ENCODE measurements at regions not wholly inside any gene's neighbourhood (a gene's known extent, or its start where the extent isn't known, plus 50 kb on each side); places are given as distances from the start of the nearest gene placed in this dataset.

DNA sequence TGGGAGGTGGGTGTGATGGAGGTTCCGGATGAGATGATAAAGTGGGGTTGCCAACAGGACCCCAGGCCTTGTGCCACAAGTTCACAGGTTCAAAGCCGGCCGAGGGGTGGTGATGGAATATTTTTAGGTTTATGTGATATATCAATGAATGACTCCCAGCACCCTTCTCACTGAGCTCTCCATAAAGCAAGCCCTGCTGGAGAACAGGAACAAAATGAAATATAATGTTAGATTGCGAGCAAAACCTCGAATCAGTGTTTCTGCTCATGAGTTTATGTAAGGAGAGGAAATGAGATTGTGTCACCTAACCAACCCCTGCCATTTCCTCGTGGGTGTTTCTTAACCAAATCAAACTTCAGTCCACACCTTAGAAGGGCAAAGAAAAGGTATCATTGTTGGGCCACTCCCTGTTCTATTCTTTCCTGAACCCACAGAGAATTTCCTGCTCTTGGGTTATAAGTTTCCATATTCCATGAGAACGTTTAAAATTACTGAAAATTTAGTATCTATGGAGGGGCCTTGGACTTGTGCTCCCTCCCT, 192.2 kb upstream of the EXOC2 start:
- TF ChIP-seq CTCF (IDR thresholded peaks at IDR 0.05; ENCODE audit: low read length) (no peak), EZH2phosphoT487 (IDR thresholded peaks at IDR 0.05; ENCODE audit: low read length) (no peak), EZH2 (optimal IDR thresholded peaks at IDR 0.05; ENCODE audit: low read depth, low read length) (no peak)

All from MM.1S (cell line).